K562 (cell line): ENCODE measurements at regions not wholly inside any gene's neighbourhood (a gene's known extent, or its start where the extent isn't known, plus 50 kb on each side); places are given as distances from the start of the nearest gene placed in this dataset.
A peak's percentile ranks its signal among the peaks of the same experiment; 100 is the strongest.

ENCODE experiments used
- CEBPG ChIP-seq, 3 experiments: fragments of 200-800 bp in 1 of 3; sonication (Bioruptor generic) in 1 of 3; sonication (generic) in 1 of 3; formaldehyde crosslinking in 1 of 3; IDR thresholded peaks in 2 of 3; conservative IDR thresholded peaks in 1 of 3; 2 replicates each; pipeline versions ENCODE4 v1.6.1 to v1.8.0; 2016 to 2022; ENCODE audit warnings: missing compliant biosample characterization in 2 of 3, missing genetic modification characterization in 2 of 3, mild to moderate bottlenecking in 1 of 3, missing genetic modification reagents in 1 of 3
- DMBX1 ChIP-seq: fragments of 250-450 bp; sonication (Bioruptor Pico); IDR thresholded peaks from 2 replicates; pipeline ENCODE4 v1.8.0; 2022; ENCODE audit warnings: inconsistent platforms, mild to moderate bottlenecking, moderate library complexity, borderline replicate concordance
- EHMT2 ChIP-seq: fragments of 450-650 bp; IDR thresholded peaks from 2 replicates; pipeline ENCODE4 v1.6.1; 2018; ENCODE audit warnings: antibody characterized with exemption
- HMGXB4 ChIP-seq: sonication (generic); formaldehyde crosslinking; IDR thresholded peaks from 2 replicates; pipeline ENCODE4 v1.8.1; 2023; ENCODE audit warnings: mild to moderate bottlenecking, missing genetic modification reagents
- KDM1A ChIP-seq, 2 experiments: fragments of 450-650 bp; IDR thresholded peaks; 2 replicates each; pipeline ENCODE4 v1.6.1; 2016; ENCODE audit warnings: mild to moderate bottlenecking in 2 of 2
- LARP7 ChIP-seq: fragments of 450-650 bp; IDR thresholded peaks from 2 replicates; pipeline ENCODE4 v1.6.1; 2016
- LCOR ChIP-seq: sonication (generic); formaldehyde crosslinking; IDR thresholded peaks from 2 replicates; pipeline ENCODE4 v1.8.0; 2022; ENCODE audit warnings: mild to moderate bottlenecking, missing genetic modification reagents
- MED1 ChIP-seq: sonication (generic); formaldehyde crosslinking; IDR thresholded peaks from 2 replicates; pipeline ENCODE4 v1.8.1; 2023; ENCODE audit warnings: missing genetic modification reagents, borderline replicate concordance
- NR2C1 ChIP-seq, 2 experiments: fragments of 450-650 bp; IDR thresholded peaks; 2 replicates each; pipeline ENCODE4 v1.6.1; 2017; ENCODE audit warnings: mild to moderate bottlenecking in 2 of 2, antibody characterized with exemption in 1 of 2, inconsistent platforms in 1 of 2, missing compliant biosample characterization in 1 of 2, missing genetic modification characterization in 1 of 2
- NR4A1 ChIP-seq, 2 experiments: fragments of 250-450 bp in 1 of 2; fragments of 450-650 bp in 1 of 2; sonication (Bioruptor Pico) in 1 of 2; IDR thresholded peaks; 2 replicates each; pipeline versions ENCODE4 v1.4.0 to v1.6.1; 2016 to 2020; ENCODE audit warnings: mild to moderate bottlenecking in 2 of 2, missing compliant biosample characterization in 1 of 2, missing genetic modification characterization in 1 of 2, moderate library complexity in 1 of 2
- PHF21A ChIP-seq: fragments of 450-650 bp; IDR thresholded peaks from 2 replicates; pipeline ENCODE4 v1.6.1; 2017; ENCODE audit warnings: low read depth, borderline replicate concordance
- RAD21 ChIP-seq, 2 experiments: fragments of 250-450 bp in 1 of 2; fragments of 450-650 bp in 1 of 2; sonication (Bioruptor Pico) in 1 of 2; formaldehyde crosslinking in 1 of 2; IDR thresholded peaks in 1 of 2; conservative IDR thresholded peaks in 1 of 2; 2 replicates each; pipeline versions ENCODE4 v1.4.0 to v1.8.0; 2020 to 2022; ENCODE audit warnings: mild to moderate bottlenecking in 2 of 2, moderate library complexity in 1 of 2
- SRSF1 ChIP-seq: fragments of 200-400 bp; formaldehyde crosslinking; IDR thresholded peaks from 2 replicates; pipeline ENCODE4 v1.6.1; 2017; ENCODE audit warnings: mild to moderate bottlenecking, low read depth, low read length, moderate library complexity
- TFAM ChIP-seq: fragments of 250-450 bp; sonication (Bioruptor Pico); conservative IDR thresholded peaks from 2 replicates; pipeline ENCODE4 v1.5.0; 2021; ENCODE audit warnings: mild to moderate bottlenecking, moderate library complexity
- THAP12 ChIP-seq: fragments of 250-450 bp; sonication (Bioruptor Pico); IDR thresholded peaks from 2 replicates; pipeline ENCODE4 v1.9.0; 2021; ENCODE audit warnings: mild to moderate bottlenecking, inconsistent platforms
- ZNF134 ChIP-seq: fragments of 250-450 bp; sonication (Bioruptor Pico); conservative IDR thresholded peaks from 2 replicates; pipeline ENCODE4 v1.4.0; 2020
- ZNF143 ChIP-seq: sonication (generic); formaldehyde crosslinking; IDR thresholded peaks from 2 replicates; pipeline ENCODE4 v1.9.0; 2022; ENCODE audit warnings: mild to moderate bottlenecking, missing genetic modification reagents
- ZNF431 ChIP-seq: sonication (generic); formaldehyde crosslinking; IDR thresholded peaks from 2 replicates; pipeline ENCODE4 v1.8.0; 2022; ENCODE audit warnings: mild to moderate bottlenecking, missing genetic modification reagents
- ZNF436 ChIP-seq: fragments of 250-450, 450-650 bp; sonication (Bioruptor Pico); formaldehyde crosslinking; IDR thresholded peaks from 2 replicates; pipeline ENCODE4 v1.7.0; 2020; ENCODE audit warnings: mild to moderate bottlenecking
- ZNF444 ChIP-seq: fragments of 250-450 bp; sonication (Bioruptor Pico); IDR thresholded peaks from 2 replicates; pipeline ENCODE4 v1.4.0; 2020; ENCODE audit warnings: mild to moderate bottlenecking, moderate library complexity
- ZNF449 ChIP-seq: fragments of 250-450 bp; sonication (Bioruptor Pico); IDR thresholded peaks from 2 replicates; pipeline ENCODE4 v1.8.0; 2022; ENCODE audit warnings: moderate library complexity, mild to moderate bottlenecking, inconsistent platforms
- ZNF551 ChIP-seq: fragments of 250-450 bp; sonication (Bioruptor Pico); IDR thresholded peaks from 2 replicates; pipeline ENCODE4 v1.5.0; 2021; ENCODE audit warnings: mild to moderate bottlenecking, moderate library complexity
- TF ChIP-seq, protein P1 (sequence below): fragments of 250-450 bp; sonication (Bioruptor Pico); IDR thresholded peaks from 2 replicates; pipeline ENCODE4 v1.5.1; 2021; ENCODE audit warnings: mild to moderate bottlenecking

DNA sequence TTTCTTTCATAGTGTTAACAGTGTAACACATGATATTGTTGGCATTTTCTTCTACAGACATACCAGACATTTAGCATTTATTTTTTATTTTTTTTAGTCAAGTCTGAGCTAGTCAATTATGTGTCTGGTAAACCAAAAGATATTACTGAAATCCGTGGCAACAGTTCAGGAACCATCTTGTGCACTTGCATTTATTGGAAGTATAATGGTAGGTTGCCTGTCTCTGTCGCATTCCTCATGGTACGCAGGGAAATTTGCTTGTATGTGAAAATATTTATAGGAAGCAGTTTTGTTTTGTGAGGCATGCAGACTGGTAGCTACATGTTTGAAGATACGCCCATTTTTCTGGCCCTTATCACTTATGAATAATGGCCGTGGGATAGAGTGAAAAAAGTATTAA lies 186.1 kb upstream of the SLC38A2 start (continued):
- TF ChIP-seq RAD21 (CRISPR knock-in tag; conservative IDR thresholded peaks at IDR 0.05 in 1 of 2, IDR thresholded peaks at IDR 0.05 in 1 of 2) (no peak), MED1 (CRISPR knock-in tag) (no peak), ZNF449 (CRISPR knock-in tag) (0 out of 2 replicates have a peak, but pooled peaks have one; percentile 31), ZNF134 (no peak), ZNF436 (CRISPR knock-in tag) (no peak), TFAM (no peak), PHF21A (no peak), NR4A1 (CRISPR knock-in tag; IDR thresholded peaks at IDR 0.05) (no peak), NR4A1 (tag; IDR thresholded peaks at IDR 0.05) (peak; percentile 57; the same call in 1 of the 2 replicates), ZNF444 (CRISPR knock-in tag) (no peak), KDM1A (IDR thresholded peaks at IDR 0.05) (no peak), CEBPG (CRISPR knock-in tag; IDR thresholded peaks at IDR 0.05) (no peak), CEBPG (tag; conservative IDR thresholded peaks at IDR 0.05 in 1 of 2, IDR thresholded peaks at IDR 0.05 in 1 of 2) (no peak), HMGXB4 (no peak), ZNF143 (CRISPR knock-in tag) (no peak), ZNF431 (CRISPR knock-in tag) (no peak), DMBX1 (CRISPR knock-in tag) (peak; percentile 69; the same call in 1 of the 2 replicates), SRSF1 (no peak), LARP7 (no peak), THAP12 (CRISPR knock-in tag) (no peak), EHMT2 (no peak), ZNF551 (CRISPR knock-in tag) (no peak), NR2C1 (IDR thresholded peaks at IDR 0.05) (no peak), NR2C1 (tag; IDR thresholded peaks at IDR 0.05) (no peak), LCOR (no peak)
- TF ChIP-seq, protein P1, sequence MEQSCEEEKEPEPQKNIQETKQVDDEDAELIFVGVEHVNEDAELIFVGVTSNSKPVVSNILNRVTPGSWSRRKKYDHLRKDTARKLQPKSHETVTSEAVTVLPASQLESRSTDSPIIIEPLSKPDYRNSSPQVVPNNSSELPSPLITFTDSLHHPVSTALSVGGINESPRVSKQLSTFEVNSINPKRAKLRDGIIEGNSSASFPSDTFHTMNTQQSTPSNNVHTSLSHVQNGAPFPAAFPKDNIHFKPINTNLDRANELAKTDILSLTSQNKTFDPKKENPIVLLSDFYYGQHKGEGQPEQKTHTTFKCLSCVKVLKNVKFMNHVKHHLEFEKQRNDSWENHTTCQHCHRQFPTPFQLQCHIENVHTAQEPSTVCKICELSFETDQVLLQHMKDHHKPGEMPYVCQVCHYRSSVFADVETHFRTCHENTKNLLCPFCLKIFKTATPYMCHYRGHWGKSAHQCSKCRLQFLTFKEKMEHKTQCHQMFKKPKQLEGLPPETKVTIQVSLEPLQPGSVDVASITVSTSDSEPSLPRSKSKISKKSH (CRISPR knock-in tag), result no peak
